ENCODE measurements at regions not wholly inside any gene's neighbourhood (a gene's known extent, or its start where the extent isn't known, plus 50 kb on each side); places are given as distances from the start of the nearest gene placed in this dataset.

- no peak for DNase-seq (ENCODE audit: low read depth, low spot score)
Observed at GRCh38 chr7:35386816-35387706, 133.2 kb upstream of the TBX20 start.

GRCh38 chr7:35386082-35386815 lies 132.3 kb upstream of the TBX20 start:
- DNase-seq (ENCODE audit: low read depth, low spot score) = no peak

- DNase-seq (ENCODE audit: low read depth, low spot score) = no peak
Observed at GRCh38 chr7:35384761-35385700, 131.1 kb upstream of the TBX20 start.

- DNase-seq (ENCODE audit: low read depth, low spot score) = no peak
Observed at GRCh38 chr7:35380739-35381224, 126.9 kb upstream of the TBX20 start.

GRCh38 chr7:35379481-35379880 lies 125.6 kb upstream of the TBX20 start:
- DNase-seq (ENCODE audit: low read depth, low spot score) = no peak

GRCh38 chr7:35375516-35375915 lies 121.6 kb upstream of the TBX20 start:
- DNase-seq (ENCODE audit: low read depth, low spot score) = no peak

- no peak for DNase-seq (ENCODE audit: low read depth, low spot score)
Observed at GRCh38 chr7:35374858-35375257, 121.0 kb upstream of the TBX20 start.

- no peak for DNase-seq (ENCODE audit: low read depth, low spot score)
Observed at GRCh38 chr7:35371221-35371620, 117.3 kb upstream of the TBX20 start.

- DNase-seq (ENCODE audit: low read depth, low spot score) = no peak
Observed at GRCh38 chr7:35370687-35371086, 116.8 kb upstream of the TBX20 start.

- DNase-seq (ENCODE audit: low read depth, low spot score) = no peak
Observed at GRCh38 chr7:35366167-35367155, 112.6 kb upstream of the TBX20 start.

GRCh38 chr7:35365523-35365922 lies 111.6 kb upstream of the TBX20 start:
- no peak for DNase-seq (ENCODE audit: low read depth, low spot score)

GRCh38 chr7:35362341-35362740 lies 108.4 kb upstream of the TBX20 start:
- DNase-seq (ENCODE audit: low read depth, low spot score) = no peak

- no peak for DNase-seq (ENCODE audit: low read depth, low spot score)
Observed at GRCh38 chr7:35359423-35359822, 105.5 kb upstream of the TBX20 start.

GRCh38 chr7:35356495-35356894 lies 102.6 kb upstream of the TBX20 start:
- DNase-seq (ENCODE audit: low read depth, low spot score) = no peak

- DNase-seq (ENCODE audit: low read depth, low spot score) = no peak
Observed at GRCh38 chr7:35355911-35356310, 102.0 kb upstream of the TBX20 start.

GRCh38 chr7:35355199-35355598 lies 101.3 kb upstream of the TBX20 start:
- no peak for DNase-seq (ENCODE audit: low read depth, low spot score)

- DNase-seq (ENCODE audit: low read depth, low spot score) = no peak
Observed at GRCh38 chr7:35353481-35353880, 99.6 kb upstream of the TBX20 start.

- no peak for DNase-seq (ENCODE audit: low read depth, low spot score)
Observed at GRCh38 chr7:35351466-35351865, 97.6 kb upstream of the TBX20 start.

GRCh38 chr7:35348611-35349400 lies 94.9 kb upstream of the TBX20 start:
- no peak for DNase-seq (ENCODE audit: low read depth, low spot score)

- DNase-seq (ENCODE audit: low read depth, low spot score) = no peak
Observed at GRCh38 chr7:35342786-35343185, 88.9 kb upstream of the TBX20 start.

Data from astrocyte of the hippocampus (primary cell).